ENCODE measurements at regions not wholly inside any gene's neighbourhood (a gene's known extent, or its start where the extent isn't known, plus 50 kb on each side); places are given as distances from the start of the nearest gene placed in this dataset.

GRCh38 chr6:947235-947934 lies 254.4 kb upstream of the EXOC2 start:
- H3K4me3 ChIP-seq (ENCODE audit: low read length), result no peak overlapping the region
- no peak for TF ChIP-seq CTCF (conservative IDR thresholded peaks at IDR 0.05; ENCODE audit: low read length)
- no peak for DNase-seq (ENCODE audit: low read depth)

GRCh38 chr6:946546-946945 lies 253.6 kb upstream of the EXOC2 start:
- TF ChIP-seq CTCF (conservative IDR thresholded peaks at IDR 0.05; ENCODE audit: low read length), result no peak
- H3K4me3 ChIP-seq (ENCODE audit: low read length), result no peak overlapping the region
- peak; percentile 61 for DNase-seq (ENCODE audit: low read depth)

GRCh38 chr6:939526-940252 lies 246.8 kb upstream of the EXOC2 start:
- no peak for DNase-seq (ENCODE audit: low read depth)
- no peak for TF ChIP-seq CTCF (conservative IDR thresholded peaks at IDR 0.05; ENCODE audit: low read length)
- no peak overlapping the region for H3K4me3 ChIP-seq (ENCODE audit: low read length)

- no peak for TF ChIP-seq CTCF (conservative IDR thresholded peaks at IDR 0.05; ENCODE audit: low read length)
- DNase-seq (ENCODE audit: low read depth), result no peak
- H3K4me3 ChIP-seq (ENCODE audit: low read length), result no peak overlapping the region
These were observed 246.0 kb upstream of the EXOC2 start for GRCh38 chr6:938916-939315.

GRCh38 chr6:938271-938905 lies 245.4 kb upstream of the EXOC2 start:
- no peak for DNase-seq (ENCODE audit: low read depth)
- TF ChIP-seq CTCF (conservative IDR thresholded peaks at IDR 0.05; ENCODE audit: low read length), result no peak
- H3K4me3 ChIP-seq (ENCODE audit: low read length), result no peak overlapping the region

GRCh38 chr6:935582-935981 lies 242.6 kb upstream of the EXOC2 start:
- no peak for DNase-seq (ENCODE audit: low read depth)
- H3K4me3 ChIP-seq (ENCODE audit: low read length), result no peak overlapping the region
- TF ChIP-seq CTCF (conservative IDR thresholded peaks at IDR 0.05; ENCODE audit: low read length), result no peak
